Mesendoderm (in vitro differentiated cells): ENCODE measurements at regions not wholly inside any gene's neighbourhood (a gene's known extent, or its start where the extent isn't known, plus 50 kb on each side); places are given as distances from the start of the nearest gene placed in this dataset.
A peak's percentile ranks its signal among the peaks of the same experiment; 100 is the strongest.

Source experiments
- DNase-seq: peaks from one replicate; pipeline ENCODE4 v3.0.0; 2013
- H2AK5ac ChIP-seq: 2 replicates; pipeline ENCODE4 v1.6.1; 2013; ENCODE audit warnings: low read length, inconsistent platforms
- H2BK120ac ChIP-seq: 2 replicates; pipeline ENCODE4 v1.6.1; 2013; ENCODE audit warnings: low read depth, mild to moderate bottlenecking, low read length, moderate library complexity, mixed read lengths
- H2BK15ac ChIP-seq: replicated peaks from 2 replicates; pipeline ENCODE4 v1.6.1; 2013; ENCODE audit warnings: low read depth, mild to moderate bottlenecking, moderate library complexity
- H2BK5ac ChIP-seq: 2 replicates; pipeline ENCODE4 v1.6.1; 2013; ENCODE audit warnings: low read length, inconsistent platforms
- H3K18ac ChIP-seq: 2 replicates; pipeline ENCODE4 v1.6.1; 2013; ENCODE audit warnings: mild to moderate bottlenecking, low read length, mixed read lengths
- H3K23ac ChIP-seq: one replicate; pipeline ENCODE4 v1.6.1; 2013; ENCODE audit warnings: low read length
- H3K27ac ChIP-seq: 2 replicates; pipeline ENCODE4 v1.5.1; 2013; ENCODE audit warnings: low read depth, mild to moderate bottlenecking, inconsistent platforms, low read length, moderate library complexity
- H3K27me3 ChIP-seq: 2 replicates; pipeline ENCODE4 v1.6.1; 2013; ENCODE audit warnings: low read length, control low read depth, mild to moderate bottlenecking, inconsistent platforms; ENCODE audit not compliant: insufficient read depth, poor library complexity
- H3K36me3 ChIP-seq: 2 replicates; pipeline ENCODE4 v1.6.1; 2013; ENCODE audit warnings: low read length, inconsistent platforms; ENCODE audit not compliant: control insufficient read depth, insufficient read depth
- H3K4ac ChIP-seq: one replicate; pipeline ENCODE4 v1.6.1; 2013; ENCODE audit warnings: low read depth, mild to moderate bottlenecking, low read length, moderate library complexity
- H3K4me1 ChIP-seq: 2 replicates; pipeline ENCODE4 v1.6.1; 2013; ENCODE audit warnings: low read depth, low read length, inconsistent platforms; ENCODE audit not compliant: control insufficient read depth
- H3K4me2 ChIP-seq: 2 replicates; pipeline ENCODE4 v1.6.1; 2013; ENCODE audit warnings: low read length
- H3K4me3 ChIP-seq: 2 replicates; pipeline ENCODE4 v1.5.1; 2013; ENCODE audit warnings: mild to moderate bottlenecking, low read length
- H3K56ac ChIP-seq: one replicate; pipeline ENCODE4 v1.6.1; 2013; ENCODE audit warnings: low read length
- H3K79me1 ChIP-seq: 2 replicates; pipeline ENCODE4 v1.6.1; 2013; ENCODE audit warnings: low read length, inconsistent platforms
- H3K79me2 ChIP-seq: 2 replicates; pipeline ENCODE4 v1.6.1; 2013; ENCODE audit warnings: mild to moderate bottlenecking, low read length; ENCODE audit not compliant: control insufficient read depth, insufficient read depth
- H3K9ac ChIP-seq: 2 replicates; pipeline ENCODE4 v1.6.1; 2013; ENCODE audit warnings: low read length, inconsistent platforms
- H4K5ac ChIP-seq: one replicate; pipeline ENCODE4 v1.6.1; 2013; ENCODE audit warnings: low read length
- H4K8ac ChIP-seq: one replicate; pipeline ENCODE4 v1.6.1; 2013; ENCODE audit warnings: low read depth, mild to moderate bottlenecking, control low read depth, low read length, moderate library complexity
- WGBS: extraction: QIAGEN DNeasy Blood & Tissue Kit; methylation state at CpG from one replicate; pipeline ENCODE4 v1.1.7; 2013; ENCODE audit warnings: low lambda C conversion rate, missing lambda C conversion rate; ENCODE audit not compliant: insufficient coverage; ENCODE audit errors: extremely low coverage; 5-methylcytosine and 5-hydroxymethylcytosine counted together

GRCh38 chr1:177448652-177449357 lies 278.0 kb downstream of the BRINP2 start:
- WGBS = no CpG with 5 or more reads among the region's 5 CpGs
- Histone ChIP-seq H2BK5ac (no peak overlapping the region), H4K8ac (no peak overlapping the region), H3K9ac (no peak overlapping the region), H2BK120ac (no peak overlapping the region), H3K79me2 (no peaks in the 10 kb centered on the region), H4K5ac (no peak overlapping the region), H3K4me1 (no peaks in the 10 kb centered on the region), H3K18ac (no peak overlapping the region), H3K56ac (no peak overlapping the region), H3K4me3 (no peak overlapping the region), H3K23ac (no peak overlapping the region), H2AK5ac (no peak overlapping the region), H3K79me1 (no peaks in the 10 kb centered on the region), H3K4ac (no peak overlapping the region), H3K4me2 (no peak overlapping the region), H3K27ac (no peak overlapping the region), H2BK15ac (no peak overlapping the region), H3K36me3 (no peaks in the 10 kb centered on the region), H3K27me3 (no peaks in the 10 kb centered on the region)
- DNase-seq = peak; percentile 8

GRCh38 chr1:177448036-177448615 lies 277.4 kb downstream of the BRINP2 start:
- Histone ChIP-seq H2BK120ac (no peak overlapping the region), H2BK5ac (no peak overlapping the region), H3K23ac (no peak overlapping the region), H3K18ac (no peak overlapping the region), H3K56ac (no peak overlapping the region), H3K4me1 (no peaks in the 10 kb centered on the region), H3K4me3 (no peak overlapping the region), H4K5ac (no peak overlapping the region), H2BK15ac (no peak overlapping the region), H3K27me3 (no peaks in the 10 kb centered on the region), H3K79me2 (no peaks in the 10 kb centered on the region), H4K8ac (no peak overlapping the region), H3K4ac (no peak overlapping the region), H3K79me1 (no peaks in the 10 kb centered on the region), H3K9ac (no peak overlapping the region), H3K36me3 (no peaks in the 10 kb centered on the region), H2AK5ac (no peak overlapping the region), H3K27ac (no peak overlapping the region), H3K4me2 (no peak overlapping the region)
- DNase-seq = no peak
- WGBS = no CpG with 5 or more reads among the region's 2 CpGs

- Histone ChIP-seq H4K5ac (no peak overlapping the region), H3K36me3 (no peaks in the 10 kb centered on the region), H3K27ac (no peak overlapping the region), H3K27me3 (no peaks in the 10 kb centered on the region), H2BK15ac (no peak overlapping the region), H3K79me2 (no peaks in the 10 kb centered on the region), H3K18ac (no peak overlapping the region), H3K4me2 (no peak overlapping the region), H3K4me3 (no peak overlapping the region), H2BK120ac (no peak overlapping the region), H2BK5ac (no peak overlapping the region), H3K9ac (no peak overlapping the region), H3K4ac (no peak overlapping the region), H3K23ac (no peak overlapping the region), H3K56ac (no peak overlapping the region), H3K79me1 (no peaks in the 10 kb centered on the region), H2AK5ac (no peak overlapping the region), H3K4me1 (no peaks in the 10 kb centered on the region), H4K8ac (no peak overlapping the region)
- no CpG with 5 or more reads among the region's 3 CpGs for WGBS
- DNase-seq = no peak
Measured at GRCh38 chr1:177444997-177445746, 274.4 kb downstream of the BRINP2 start.

GRCh38 chr1:177443003-177443402 lies 272.2 kb downstream of the BRINP2 start:
- Histone ChIP-seq H3K4ac (no peak overlapping the region), H3K4me1 (no peaks in the 10 kb centered on the region), H3K36me3 (no peaks in the 10 kb centered on the region), H3K18ac (no peak overlapping the region), H3K4me2 (no peak overlapping the region), H4K8ac (no peak overlapping the region), H2BK5ac (no peak overlapping the region), H3K4me3 (no peak overlapping the region), H3K79me1 (no peaks in the 10 kb centered on the region), H3K56ac (no peak overlapping the region), H3K23ac (no peak overlapping the region), H2AK5ac (no peak overlapping the region), H3K27ac (no peak overlapping the region), H2BK15ac (no peak overlapping the region), H3K79me2 (no peaks in the 10 kb centered on the region), H3K9ac (no peak overlapping the region), H4K5ac (no peak overlapping the region), H3K27me3 (no peaks in the 10 kb centered on the region), H2BK120ac (no peak overlapping the region)
- DNase-seq = no peak
- no CpG with 5 or more reads among the region's 3 CpGs for WGBS

GRCh38 chr1:177442584-177442983 lies 271.8 kb downstream of the BRINP2 start:
- Histone ChIP-seq H2BK120ac (no peak overlapping the region), H4K5ac (no peak overlapping the region), H4K8ac (no peak overlapping the region), H3K27me3 (no peaks in the 10 kb centered on the region), H3K18ac (no peak overlapping the region), H3K79me1 (no peaks in the 10 kb centered on the region), H3K4me1 (no peaks in the 10 kb centered on the region), H3K27ac (no peak overlapping the region), H2BK5ac (no peak overlapping the region), H3K4me2 (no peak overlapping the region), H3K36me3 (no peaks in the 10 kb centered on the region), H3K9ac (no peak overlapping the region), H3K23ac (no peak overlapping the region), H2BK15ac (no peak overlapping the region), H2AK5ac (no peak overlapping the region), H3K79me2 (no peaks in the 10 kb centered on the region), H3K4ac (no peak overlapping the region), H3K56ac (no peak overlapping the region), H3K4me3 (no peak overlapping the region)
- WGBS = no CpG with 5 or more reads among the region's 6 CpGs
- no peak for DNase-seq
